ENCODE measurements at regions not wholly inside any gene's neighbourhood (a gene's known extent, or its start where the extent isn't known, plus 50 kb on each side); places are given as distances from the start of the nearest gene placed in this dataset.

DNA sequence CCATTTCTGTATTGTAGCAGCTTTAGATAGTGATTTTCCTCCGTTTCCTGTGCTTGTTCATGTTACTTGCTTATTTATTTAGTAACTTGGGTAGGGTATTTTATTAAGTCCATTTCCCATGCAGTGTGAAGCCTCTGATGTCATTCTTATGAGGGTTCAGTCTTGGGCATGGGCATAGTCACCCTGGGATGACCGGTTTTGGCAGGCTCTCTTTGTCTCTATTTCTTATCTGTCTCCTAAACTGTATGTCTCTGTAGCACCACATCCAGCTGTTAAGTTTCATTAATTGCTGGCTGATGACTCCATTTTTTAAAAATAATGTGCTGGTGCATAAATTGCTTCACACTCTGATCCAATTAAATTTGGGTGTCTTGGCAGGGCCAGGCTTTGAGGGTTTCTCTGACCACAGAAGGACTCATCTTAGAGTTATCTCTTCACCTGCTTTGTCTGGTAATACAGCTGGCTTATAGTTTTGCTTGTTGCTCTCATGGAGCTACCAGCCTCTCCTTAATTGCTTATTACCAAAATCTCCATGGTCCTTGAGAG, 173.3 kb upstream of the VLDLR start:
- DNase-seq (ENCODE audit: low read depth, low spot score), result no peak
- in situ Hi-C loops (cut with HindIII; ENCODE audit: low pct_unique_long_range_greater_than_20kb, low sequenced_read_pairs), result no loop called here

GRCh38 chr9:2453106-2453505, 168.5 kb upstream of the VLDLR start:
- no peak for DNase-seq (ENCODE audit: low read depth, low spot score)
- in situ Hi-C loops (cut with HindIII; ENCODE audit: low pct_unique_long_range_greater_than_20kb, low sequenced_read_pairs), result no loop called here

DNA sequence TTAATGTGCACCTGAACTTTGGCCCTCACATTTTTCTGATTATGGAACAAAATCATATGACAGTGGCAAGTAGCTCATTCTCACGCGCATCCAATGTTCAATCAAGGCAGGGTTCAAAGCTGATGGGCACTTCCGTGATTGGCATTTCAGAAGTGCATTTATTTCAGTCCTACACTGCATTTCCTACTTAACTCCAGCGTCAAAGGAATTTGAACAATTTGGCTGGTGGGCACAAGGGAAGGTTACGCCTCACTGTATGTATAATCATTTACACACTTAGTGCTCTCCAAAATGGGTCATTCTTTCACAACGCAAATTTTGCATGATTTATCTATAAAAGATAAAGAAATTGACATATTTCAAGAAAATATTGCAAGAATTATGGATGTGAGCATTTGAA, 167.9 kb upstream of the VLDLR start:
- DNase-seq (ENCODE audit: low read depth, low spot score), result no peak
- in situ Hi-C loops (cut with HindIII; ENCODE audit: low pct_unique_long_range_greater_than_20kb, low sequenced_read_pairs), result no loop called here

GRCh38 chr9:2459756-2460155, 161.8 kb upstream of the VLDLR start:
- in situ Hi-C loops (cut with HindIII; ENCODE audit: low pct_unique_long_range_greater_than_20kb, low sequenced_read_pairs), result no loop called here
- no peak for DNase-seq (ENCODE audit: low read depth, low spot score)

- DNase-seq (ENCODE audit: low read depth, low spot score), result no peak
- in situ Hi-C loops (cut with HindIII; ENCODE audit: low pct_unique_long_range_greater_than_20kb, low sequenced_read_pairs), result no loop called here
Measured at GRCh38 chr9:2461892-2462291, 159.7 kb upstream of the VLDLR start.

GRCh38 chr9:2464624-2465023, 157.0 kb upstream of the VLDLR start:
- DNase-seq (ENCODE audit: low read depth, low spot score), result no peak
- in situ Hi-C loops (cut with HindIII; ENCODE audit: low pct_unique_long_range_greater_than_20kb, low sequenced_read_pairs), result no loop called here

DNA sequence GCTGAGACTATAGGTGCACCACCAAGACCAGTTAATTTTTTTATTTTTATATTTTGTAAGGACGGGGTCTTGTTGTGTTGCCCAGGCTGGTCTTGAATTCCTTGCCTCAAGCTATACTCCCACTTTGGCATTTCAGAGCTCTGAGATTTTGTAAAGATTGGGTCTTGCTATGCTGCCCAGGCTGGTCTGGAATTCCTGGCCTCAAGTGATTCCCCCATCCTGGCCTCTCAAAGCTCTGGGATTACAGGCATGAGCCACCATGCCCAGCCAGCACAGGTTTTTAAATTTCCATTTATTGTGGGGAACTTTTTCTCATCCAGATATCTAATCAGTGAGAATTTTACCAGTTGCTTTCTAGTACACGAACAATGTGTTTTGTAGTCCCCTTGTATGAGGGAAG, 156.1 kb upstream of the VLDLR start:
- no peak for DNase-seq (ENCODE audit: low read depth, low spot score)
- in situ Hi-C loops (cut with HindIII; ENCODE audit: low pct_unique_long_range_greater_than_20kb, low sequenced_read_pairs), result no loop called here

GRCh38 chr9:2465921-2466460, 155.6 kb upstream of the VLDLR start:
- in situ Hi-C loops (cut with HindIII; ENCODE audit: low pct_unique_long_range_greater_than_20kb, low sequenced_read_pairs), result no loop called here
- peak; percentile 25 for DNase-seq (ENCODE audit: low read depth, low spot score)

GRCh38 chr9:2466703-2467102, 154.9 kb upstream of the VLDLR start:
- in situ Hi-C loops (cut with HindIII; ENCODE audit: low pct_unique_long_range_greater_than_20kb, low sequenced_read_pairs), result no loop called here
- DNase-seq (ENCODE audit: low read depth, low spot score), result no peak

DNA sequence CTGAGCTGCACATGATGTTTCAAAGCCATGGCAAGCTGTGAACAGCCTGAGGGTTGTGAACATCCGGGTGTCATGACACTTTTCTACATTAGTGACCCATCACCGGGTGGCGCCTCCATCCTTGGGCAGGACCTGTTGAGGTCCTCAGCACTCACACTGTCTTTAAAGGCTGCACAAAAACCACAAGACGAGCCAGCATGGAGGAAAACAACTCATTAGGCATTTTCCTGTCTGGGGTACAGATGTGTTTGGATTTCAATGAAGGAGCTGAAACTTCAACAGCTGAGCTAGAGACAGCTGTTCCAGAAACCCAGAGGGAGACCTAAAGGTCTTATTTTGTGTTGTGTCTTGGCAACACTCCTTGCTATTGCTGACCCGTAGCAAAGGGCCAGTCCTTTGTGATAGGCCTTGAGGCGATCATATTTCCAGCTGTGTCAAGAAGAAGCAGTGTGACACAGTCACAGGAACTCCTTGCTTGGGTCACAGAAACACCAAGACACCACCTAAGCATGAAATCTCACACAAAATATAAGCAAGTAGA, 151.8 kb upstream of the VLDLR start:
- in situ Hi-C loops (cut with HindIII; ENCODE audit: low pct_unique_long_range_greater_than_20kb, low sequenced_read_pairs), result no loop called here
- DNase-seq (ENCODE audit: low read depth, low spot score), result peak; percentile 34

GRCh38 chr9:2473681-2474080, 147.9 kb upstream of the VLDLR start:
- in situ Hi-C loops (cut with HindIII; ENCODE audit: low pct_unique_long_range_greater_than_20kb, low sequenced_read_pairs), result no loop called here
- no peak for DNase-seq (ENCODE audit: low read depth, low spot score)

GRCh38 chr9:2477755-2478154, 143.8 kb upstream of the VLDLR start:
- DNase-seq (ENCODE audit: low read depth, low spot score), result no peak
- in situ Hi-C loops (cut with HindIII; ENCODE audit: low pct_unique_long_range_greater_than_20kb, low sequenced_read_pairs), result no loop called here

DNA sequence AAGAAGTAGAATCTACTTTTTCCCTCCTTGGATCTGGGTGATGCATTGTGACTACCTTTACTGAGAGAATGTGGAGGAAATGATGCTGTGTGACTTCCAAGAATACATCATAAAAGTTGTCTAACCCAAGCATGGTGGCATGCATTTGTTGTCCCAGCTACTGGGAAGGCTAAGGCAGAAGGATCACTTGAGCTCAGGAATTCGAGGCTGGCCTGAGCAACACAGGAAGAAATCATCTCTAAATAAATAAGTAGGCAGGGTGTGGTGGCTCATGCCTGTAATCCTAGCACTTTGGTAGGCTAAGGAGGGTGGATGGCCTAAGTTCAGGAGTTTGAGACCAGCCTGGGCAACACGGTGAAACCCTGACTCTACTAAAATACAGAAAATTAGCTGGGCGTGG, 143.2 kb upstream of the VLDLR start:
- in situ Hi-C loops (cut with HindIII; ENCODE audit: low pct_unique_long_range_greater_than_20kb, low sequenced_read_pairs), result no loop called here
- no peak for DNase-seq (ENCODE audit: low read depth, low spot score)

DNA sequence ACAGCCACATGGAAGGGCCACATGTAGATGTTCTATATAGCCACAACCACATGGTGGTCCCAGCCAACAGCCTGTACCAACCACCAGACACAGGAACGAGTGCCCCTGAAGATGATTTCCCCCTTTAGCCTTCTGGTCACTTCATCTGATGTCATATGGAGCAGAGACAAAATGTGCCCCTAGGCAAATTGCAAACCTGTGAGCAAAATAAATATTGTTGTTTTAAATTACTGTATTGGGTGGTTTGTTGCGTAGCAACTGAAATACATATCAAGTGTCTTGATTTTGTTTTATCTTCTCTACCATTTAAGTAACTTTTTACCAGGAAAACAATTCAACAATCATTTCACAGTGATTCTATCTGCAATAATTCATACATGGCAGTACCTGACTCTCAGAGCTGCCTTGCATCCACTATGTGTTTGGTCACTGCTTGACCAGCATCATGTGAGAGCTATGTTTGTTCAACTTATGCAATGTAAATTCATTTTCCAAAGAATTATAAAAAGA, 142.5 kb upstream of the VLDLR start:
- no peak for DNase-seq (ENCODE audit: low read depth, low spot score)
- in situ Hi-C loops (cut with HindIII; ENCODE audit: low pct_unique_long_range_greater_than_20kb, low sequenced_read_pairs), result no loop called here

DNA sequence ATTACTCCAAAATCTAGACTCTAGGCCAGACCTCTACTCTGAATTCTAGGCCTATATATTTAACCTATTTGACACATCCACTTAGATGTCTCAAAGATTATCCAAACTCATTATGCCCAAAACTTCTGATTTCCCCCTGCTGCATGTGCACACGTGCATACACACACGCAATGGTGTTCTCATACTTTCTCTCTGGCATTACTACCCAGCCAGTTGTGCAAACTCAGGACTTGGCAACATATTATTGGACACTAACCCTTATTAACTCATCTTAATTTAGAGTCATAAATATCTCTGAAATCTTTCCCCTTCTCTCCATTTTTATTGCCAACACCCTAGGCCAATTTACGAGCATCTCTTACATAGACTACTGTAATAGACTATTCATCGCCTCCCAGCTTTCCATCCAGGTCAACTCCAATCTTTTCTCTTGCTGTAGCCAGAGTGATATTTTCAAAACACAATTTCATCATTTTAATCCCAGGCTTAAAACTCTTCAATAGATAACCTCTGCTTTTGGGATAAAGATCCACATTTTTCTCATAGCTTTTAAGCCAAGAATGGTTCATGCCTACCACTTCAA, 141.2 kb upstream of the VLDLR start:
- DNase-seq (ENCODE audit: low read depth, low spot score), result no peak
- in situ Hi-C loops (cut with HindIII; ENCODE audit: low pct_unique_long_range_greater_than_20kb, low sequenced_read_pairs), result no loop called here

- in situ Hi-C loops (cut with HindIII; ENCODE audit: low pct_unique_long_range_greater_than_20kb, low sequenced_read_pairs), result no loop called here
- DNase-seq (ENCODE audit: low read depth, low spot score), result no peak
Measured at GRCh38 chr9:2481216-2481615, 140.4 kb upstream of the VLDLR start.

- in situ Hi-C loops (cut with HindIII; ENCODE audit: low pct_unique_long_range_greater_than_20kb, low sequenced_read_pairs), result no loop called here
- no peak for DNase-seq (ENCODE audit: low read depth, low spot score)
Measured at GRCh38 chr9:2486988-2487387, 134.6 kb upstream of the VLDLR start.

- in situ Hi-C loops (cut with HindIII; ENCODE audit: low pct_unique_long_range_greater_than_20kb, low sequenced_read_pairs), result no loop called here
- DNase-seq (ENCODE audit: low read depth, low spot score), result peak; percentile 88
Measured at GRCh38 chr9:2489838-2490314, 131.7 kb upstream of the VLDLR start.

DNA sequence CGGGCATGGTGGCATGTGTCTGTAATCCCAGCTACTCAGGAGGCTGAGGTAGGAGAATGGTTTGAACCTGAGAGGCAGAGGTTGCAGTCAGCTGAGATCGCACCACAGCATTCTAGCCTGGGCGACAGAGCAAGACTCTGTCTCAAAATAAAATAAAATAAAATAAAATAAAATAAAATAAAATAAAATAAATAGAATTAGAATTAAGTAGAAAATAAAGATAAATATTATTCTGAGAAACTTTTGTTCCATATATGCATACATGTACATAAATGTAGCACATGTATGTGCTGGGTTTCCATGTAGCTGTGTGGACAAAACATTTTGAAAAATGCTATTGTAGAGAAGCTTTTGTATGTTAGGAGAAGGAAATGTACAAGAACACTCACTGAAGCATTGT, 129.4 kb upstream of the VLDLR start:
- DNase-seq (ENCODE audit: low read depth, low spot score), result no peak
- in situ Hi-C loops (cut with HindIII; ENCODE audit: low pct_unique_long_range_greater_than_20kb, low sequenced_read_pairs), result no loop called here
